ENCODE measurements at regions not wholly inside any gene's neighbourhood (a gene's known extent, or its start where the extent isn't known, plus 50 kb on each side); places are given as distances from the start of the nearest gene placed in this dataset.

DNA sequence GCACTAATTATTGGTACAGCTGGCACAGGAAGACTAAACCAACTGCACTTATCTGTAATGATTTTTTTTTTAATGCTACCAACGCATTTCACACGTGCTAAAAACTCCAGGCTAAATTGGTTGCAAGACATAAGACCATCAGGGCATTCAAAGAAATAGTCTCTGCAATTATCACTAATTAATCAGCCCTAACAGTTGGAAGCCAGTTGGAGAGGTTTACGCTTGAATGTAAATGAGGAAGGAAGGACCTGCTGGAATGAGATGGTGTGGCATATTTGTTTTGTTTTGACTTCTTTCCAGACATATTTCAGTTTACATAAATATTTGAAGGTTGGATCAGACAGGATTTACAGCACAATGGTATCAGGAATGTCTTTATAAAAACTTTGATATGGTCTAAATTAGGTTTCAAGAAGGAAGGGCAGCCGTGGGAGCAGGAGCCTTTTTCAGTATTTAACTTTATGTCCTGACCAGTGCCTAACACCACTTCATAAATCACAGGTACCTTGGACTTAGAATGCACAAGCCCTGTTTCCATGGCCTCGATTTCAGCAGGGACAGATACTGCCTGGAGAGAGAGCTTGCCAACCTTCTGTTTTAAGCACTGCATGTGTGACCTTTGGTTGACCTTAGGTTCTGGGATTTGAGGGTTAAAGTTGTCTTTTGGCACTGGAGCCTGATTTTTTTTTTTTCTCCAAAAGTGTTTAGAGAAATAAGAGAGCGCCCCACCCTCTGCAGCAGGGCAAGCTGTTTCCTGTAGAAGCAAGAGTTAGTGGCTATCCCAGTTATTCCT is 199.8 kb upstream of the MAP3K1 start:
- no peaks in the 10 kb centered on the region for H3K36me3 ChIP-seq (ENCODE audit: low read depth, missing control alignments)
- intact Hi-C loops (cut with DNase I; ENCODE audit: low total_unique reads), result no loop called here
- no peaks in the 10 kb centered on the region for H3K27me3 ChIP-seq
- no peak overlapping the region for H3K4me3 ChIP-seq
- H3K9me3 ChIP-seq, result no peaks in the 10 kb centered on the region
- WGBS, 2 donors, result 43 to 50% methylated on average over 6 of the region's 6 CpGs
- no peak for TF ChIP-seq POLR2A (IDR thresholded peaks at IDR 0.05)
- TF ChIP-seq, protein P1, sequence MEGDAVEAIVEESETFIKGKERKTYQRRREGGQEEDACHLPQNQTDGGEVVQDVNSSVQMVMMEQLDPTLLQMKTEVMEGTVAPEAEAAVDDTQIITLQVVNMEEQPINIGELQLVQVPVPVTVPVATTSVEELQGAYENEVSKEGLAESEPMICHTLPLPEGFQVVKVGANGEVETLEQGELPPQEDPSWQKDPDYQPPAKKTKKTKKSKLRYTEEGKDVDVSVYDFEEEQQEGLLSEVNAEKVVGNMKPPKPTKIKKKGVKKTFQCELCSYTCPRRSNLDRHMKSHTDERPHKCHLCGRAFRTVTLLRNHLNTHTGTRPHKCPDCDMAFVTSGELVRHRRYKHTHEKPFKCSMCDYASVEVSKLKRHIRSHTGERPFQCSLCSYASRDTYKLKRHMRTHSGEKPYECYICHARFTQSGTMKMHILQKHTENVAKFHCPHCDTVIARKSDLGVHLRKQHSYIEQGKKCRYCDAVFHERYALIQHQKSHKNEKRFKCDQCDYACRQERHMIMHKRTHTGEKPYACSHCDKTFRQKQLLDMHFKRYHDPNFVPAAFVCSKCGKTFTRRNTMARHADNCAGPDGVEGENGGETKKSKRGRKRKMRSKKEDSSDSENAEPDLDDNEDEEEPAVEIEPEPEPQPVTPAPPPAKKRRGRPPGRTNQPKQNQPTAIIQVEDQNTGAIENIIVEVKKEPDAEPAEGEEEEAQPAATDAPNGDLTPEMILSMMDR (IDR thresholded peaks at IDR 0.05), result no peak
- H3K4me1 ChIP-seq, result peaks cover 14% of the 10 kb centered on the region
- H3K27ac ChIP-seq, result no peak overlapping the region
- DNase-seq, result peak; percentile 33

DNA sequence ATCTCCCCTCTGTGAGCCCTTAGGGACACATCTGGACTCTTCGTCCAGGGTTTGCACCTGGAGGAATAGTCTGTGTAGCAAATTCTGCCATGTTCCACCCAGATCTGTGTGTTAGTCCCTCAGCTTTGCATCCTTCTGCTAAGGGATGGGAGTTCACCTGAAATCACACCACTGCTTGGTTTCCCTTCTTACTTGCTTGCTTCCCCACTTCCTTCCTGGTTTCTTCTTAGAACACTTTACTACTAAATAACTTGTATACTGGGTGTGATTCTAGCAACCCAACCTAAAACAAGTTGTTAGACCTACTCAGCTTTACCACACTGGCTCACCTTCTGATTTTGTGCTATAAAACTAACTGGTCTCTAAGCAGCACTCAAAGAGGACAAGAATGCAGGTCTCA is 202.6 kb upstream of the MAP3K1 start:
- H3K4me3 ChIP-seq, result no peak overlapping the region
- no peak for TF ChIP-seq POLR2A (IDR thresholded peaks at IDR 0.05)
- TF ChIP-seq, protein P1 (IDR thresholded peaks at IDR 0.05), result no peak
- WGBS, 2 donors, result 94 to 100% methylated on average over 1 of the region's 1 CpG
- H3K27ac ChIP-seq, result no peak overlapping the region
- intact Hi-C loops (cut with DNase I; ENCODE audit: low total_unique reads), result no loop called here
- H3K27me3 ChIP-seq, result no peaks in the 10 kb centered on the region
- H3K9me3 ChIP-seq, result no peaks in the 10 kb centered on the region
- peaks cover 14% of the 10 kb centered on the region for H3K4me1 ChIP-seq
- H3K36me3 ChIP-seq (ENCODE audit: low read depth, missing control alignments), result no peaks in the 10 kb centered on the region
- no peak for DNase-seq

DNA sequence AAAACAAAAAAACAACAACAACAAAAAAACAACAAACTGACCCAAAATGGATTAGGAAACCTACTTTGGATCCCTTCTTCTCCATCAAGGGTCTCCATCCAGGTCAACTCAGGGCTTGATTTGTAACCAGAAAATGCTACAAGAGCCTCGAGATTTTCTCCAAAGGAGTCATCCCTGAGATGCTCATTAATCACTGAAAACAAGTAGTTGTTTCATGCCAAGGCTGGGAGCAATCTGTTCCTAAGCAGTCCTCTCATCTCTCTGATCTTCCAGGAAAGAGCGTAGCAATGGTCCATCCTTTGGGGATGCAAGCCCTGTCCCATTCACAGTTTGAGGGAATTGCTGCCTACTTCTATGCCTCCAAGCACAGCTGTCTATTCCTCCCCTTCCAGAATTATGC is 203.0 kb upstream of the MAP3K1 start:
- Histone ChIP-seq H3K4me3 (no peak overlapping the region), H3K4me1 (peaks cover 14% of the 10 kb centered on the region), H3K36me3 (ENCODE audit: low read depth, missing control alignments) (no peaks in the 10 kb centered on the region), H3K27ac (no peak overlapping the region), H3K27me3 (no peaks in the 10 kb centered on the region), H3K9me3 (no peaks in the 10 kb centered on the region)
- DNase-seq, result no peak
- 62 to 74% methylated on average over 2 of the region's 2 CpGs for WGBS, 2 donors
- no peak for TF ChIP-seq POLR2A (IDR thresholded peaks at IDR 0.05)
- TF ChIP-seq, protein P1 (IDR thresholded peaks at IDR 0.05), result no peak
- intact Hi-C loops (cut with DNase I; ENCODE audit: low total_unique reads), result no loop called here

DNA sequence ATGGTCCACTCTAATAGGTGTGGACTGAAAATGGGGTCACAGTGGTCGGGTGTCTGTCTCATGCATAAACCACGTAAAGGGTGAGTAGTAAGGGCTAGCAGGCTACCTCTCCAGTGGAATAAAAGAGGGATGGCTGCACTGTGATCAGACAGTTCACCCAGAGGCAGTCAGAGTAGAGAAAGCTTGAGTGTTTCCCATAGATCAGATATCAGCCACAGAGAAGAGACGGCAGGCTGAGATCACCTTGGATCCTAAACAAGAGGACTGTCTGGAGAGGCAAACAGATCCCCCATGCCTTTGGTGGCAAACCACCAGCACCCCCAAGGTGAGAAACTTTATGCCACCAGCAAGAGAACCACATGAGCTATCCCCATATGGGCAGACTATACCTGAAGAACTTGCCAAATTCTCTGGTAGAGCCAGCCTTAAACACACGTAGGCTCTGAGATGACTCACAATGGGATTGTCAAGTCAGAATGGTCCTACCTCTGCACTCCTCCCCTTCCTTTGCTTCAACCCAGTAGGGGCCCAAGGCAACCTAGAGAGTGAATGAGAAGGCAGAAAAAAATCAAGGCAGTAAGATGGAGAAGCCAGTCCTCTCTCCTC is 205.2 kb upstream of the MAP3K1 start:
- H3K9me3 ChIP-seq, result no peaks in the 10 kb centered on the region
- WGBS, 2 donors, result 86 to 88% methylated on average over 4 of the region's 4 CpGs
- H3K27me3 ChIP-seq, result no peaks in the 10 kb centered on the region
- no peak for DNase-seq
- H3K4me1 ChIP-seq, result no peaks in the 10 kb centered on the region
- H3K4me3 ChIP-seq, result no peak overlapping the region
- intact Hi-C loops (cut with DNase I; ENCODE audit: low total_unique reads), result no loop called here
- H3K36me3 ChIP-seq (ENCODE audit: low read depth, missing control alignments), result no peaks in the 10 kb centered on the region
- TF ChIP-seq POLR2A (IDR thresholded peaks at IDR 0.05), result no peak
- TF ChIP-seq, protein P1 (IDR thresholded peaks at IDR 0.05), result no peak
- no peak overlapping the region for H3K27ac ChIP-seq

Measured in testis (tissue), 2 donors.